ENCODE measurements at regions not wholly inside any gene's neighbourhood (a gene's known extent, or its start where the extent isn't known, plus 50 kb on each side); places are given as distances from the start of the nearest gene placed in this dataset.

- TF ChIP-seq CTCF (conservative IDR thresholded peaks at IDR 0.05 in 1 of 2, IDR thresholded peaks at IDR 0.05 in 1 of 2; ENCODE audit: low read depth in 1 of 2, low read length in 2 of 2), result no peak
- TF ChIP-seq EZH2 (IDR thresholded peaks at IDR 0.05; ENCODE audit: low read length, missing control alignments), result no peak
Observed at GRCh38 chr4:17189759-17190158, 291.3 kb upstream of the LDB2 start.
